ENCODE measurements at regions not wholly inside any gene's neighbourhood (a gene's known extent, or its start where the extent isn't known, plus 50 kb on each side); places are given as distances from the start of the nearest gene placed in this dataset.

GRCh38 chr2:164065038-164065437 is 329.2 kb upstream of the FIGN start:
- TF ChIP-seq CTCF (optimal IDR thresholded peaks at IDR 0.05 in 1 of 3, IDR thresholded peaks at IDR 0.05 in 1 of 3, conservative IDR thresholded peaks at IDR 0.05 in 1 of 3; ENCODE audit: extremely low read depth in 1 of 3, insufficient read depth in 2 of 3, low read length in 3 of 3) (no peak), EZH2 (IDR thresholded peaks at IDR 0.05; ENCODE audit: low read length) (no peak)
